HPDE6-E6E7 (cell line): ENCODE measurements at regions not wholly inside any gene's neighbourhood (a gene's known extent, or its start where the extent isn't known, plus 50 kb on each side); places are given as distances from the start of the nearest gene placed in this dataset.
"Not testable (repeated sequence)": the region's sequence is repeated elsewhere in the genome, so short reads cannot be mapped to it uniquely, and the experiment has no call there.

Experiments used
- DNase-seq: peaks from one replicate; pipeline ENCODE4 v3.0.0; 2011; ENCODE audit warnings: missing footprints; ENCODE audit errors: extremely low spot score

GRCh38 chr1:218930000-218930399 is 243.7 kb upstream of the LYPLAL1 start:
- no peak for DNase-seq

- DNase-seq: no peak
These were observed 243.0 kb upstream of the LYPLAL1 start for GRCh38 chr1:218930472-218931241.

GRCh38 chr1:218931324-218931723 is 242.4 kb upstream of the LYPLAL1 start:
- no peak for DNase-seq

- no peak for DNase-seq
These were observed 240.2 kb upstream of the LYPLAL1 start for GRCh38 chr1:218933513-218933912.

GRCh38 chr1:218935408-218935807 is 238.3 kb upstream of the LYPLAL1 start:
- not testable (repeated sequence) for DNase-seq

GRCh38 chr1:218938259-218938658 is 235.4 kb upstream of the LYPLAL1 start:
- no peak for DNase-seq

- DNase-seq: peak; percentile 7
These were observed 234.6 kb upstream of the LYPLAL1 start for GRCh38 chr1:218939095-218939494.

GRCh38 chr1:218942431-218942830 is 231.2 kb upstream of the LYPLAL1 start:
- no peak for DNase-seq

GRCh38 chr1:218943371-218943770 is 230.3 kb upstream of the LYPLAL1 start:
- no peak for DNase-seq

- peak; percentile 39 for DNase-seq
These were observed 228.6 kb upstream of the LYPLAL1 start for GRCh38 chr1:218945050-218945449.

- DNase-seq: no peak
These were observed 227.5 kb upstream of the LYPLAL1 start for GRCh38 chr1:218946147-218946546.

- DNase-seq: no peak
These were observed 225.2 kb upstream of the LYPLAL1 start for GRCh38 chr1:218948446-218948845.

- DNase-seq: no peak
These were observed 220.3 kb upstream of the LYPLAL1 start for GRCh38 chr1:218953386-218953785.

GRCh38 chr1:218957971-218958370 is 215.7 kb upstream of the LYPLAL1 start:
- DNase-seq: no peak

GRCh38 chr1:218959784-218960183 is 213.9 kb upstream of the LYPLAL1 start:
- DNase-seq: no peak

GRCh38 chr1:218964471-218965185 is 209.1 kb upstream of the LYPLAL1 start:
- no peak for DNase-seq

- no peak for DNase-seq
These were observed 207.9 kb upstream of the LYPLAL1 start for GRCh38 chr1:218965821-218966220.

- no peak for DNase-seq
These were observed 206.4 kb upstream of the LYPLAL1 start for GRCh38 chr1:218967254-218967653.

- no peak for DNase-seq
These were observed 205.8 kb upstream of the LYPLAL1 start for GRCh38 chr1:218967836-218968235.

- DNase-seq: no peak
These were observed 204.7 kb upstream of the LYPLAL1 start for GRCh38 chr1:218969006-218969405.

GRCh38 chr1:218970397-218970990 is 203.2 kb upstream of the LYPLAL1 start:
- DNase-seq: no peak

- DNase-seq: no peak
These were observed 202.5 kb upstream of the LYPLAL1 start for GRCh38 chr1:218971156-218971555.

- no peak for DNase-seq
These were observed 192.8 kb upstream of the LYPLAL1 start for GRCh38 chr1:218980881-218981280.
